ENCODE measurements at regions not wholly inside any gene's neighbourhood (a gene's known extent, or its start where the extent isn't known, plus 50 kb on each side); places are given as distances from the start of the nearest gene placed in this dataset.

- Histone ChIP-seq H3K4me1 (peaks cover 0 to 20% (median 3%) of the 10 kb centered on the region in 3 donors), H3K9me3 (no peaks in the 10 kb centered on the region), H3K27ac (no peak overlapping the region), H3K36me3 (no peaks in the 10 kb centered on the region), H3K27me3 (peaks cover 0 to 18% (median 0%) of the 10 kb centered on the region in 4 donors), H3K4me3 (no peak overlapping the region)
- TF ChIP-seq CTCF (IDR thresholded peaks at IDR 0.05): no peak
- TF ChIP-seq POLR2A (IDR thresholded peaks at IDR 0.05): no peak
- DNase-seq: no peak
- WGBS, 2 donors: 37 to 63% methylated on average over 4 to 5 of the region's 5 CpGs
- intact Hi-C loops (cut with DNase I): no loop called here
Observed at GRCh38 chr20:24777746-24778145, 171.3 kb upstream of the CST7 start.

DNA sequence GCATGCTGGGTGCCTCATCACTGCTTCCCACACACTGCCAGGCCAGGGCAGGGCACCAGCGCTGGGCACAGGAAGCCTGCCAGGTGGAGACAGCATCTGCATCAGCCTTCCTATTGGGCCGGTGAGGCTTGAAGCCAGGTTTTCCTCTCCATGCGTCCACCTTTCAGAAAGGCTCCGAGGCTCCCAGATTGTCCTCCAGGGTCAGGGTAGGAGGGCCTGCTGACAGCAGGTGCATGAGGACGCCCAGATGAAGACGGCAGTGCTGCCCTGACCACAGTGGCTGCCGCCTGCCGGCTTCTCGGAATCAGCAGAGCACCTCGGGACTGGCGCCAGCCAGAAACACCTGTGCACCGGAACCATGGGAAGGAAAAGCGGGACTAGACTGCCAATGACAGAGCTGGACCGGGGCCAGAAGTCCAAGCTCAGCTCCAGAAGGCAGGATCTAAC, 170.5 kb upstream of the CST7 start:
- no peak overlapping the region for H3K27ac ChIP-seq
- intact Hi-C loops (cut with DNase I): no loop called here
- 19 to 37% methylated on average over 2 to 11 of the region's 14 CpGs for WGBS, 2 donors
- H3K36me3 ChIP-seq: no peaks in the 10 kb centered on the region
- DNase-seq: no peak
- H3K4me3 ChIP-seq: no peak overlapping the region
- no peaks in the 10 kb centered on the region for H3K9me3 ChIP-seq
- no peak for TF ChIP-seq CTCF (IDR thresholded peaks at IDR 0.05)
- no peak for TF ChIP-seq POLR2A (IDR thresholded peaks at IDR 0.05)
- peaks cover 0 to 12% (median 0%) of the 10 kb centered on the region in 4 donors for H3K27me3 ChIP-seq
- peaks cover 0 to 17% (median 3%) of the 10 kb centered on the region in 3 donors for H3K4me1 ChIP-seq

GRCh38 chr20:24779131-24779530, 169.9 kb upstream of the CST7 start:
- H3K9me3 ChIP-seq: no peaks in the 10 kb centered on the region
- no peak for DNase-seq
- no peak overlapping the region for H3K4me3 ChIP-seq
- no peak overlapping the region for H3K27ac ChIP-seq
- TF ChIP-seq CTCF (IDR thresholded peaks at IDR 0.05): no peak
- no peak for TF ChIP-seq POLR2A (IDR thresholded peaks at IDR 0.05)
- H3K27me3 ChIP-seq: peaks cover 0 to 12% (median 0%) of the 10 kb centered on the region in 4 donors
- peaks cover 0 to 17% (median 3%) of the 10 kb centered on the region in 3 donors for H3K4me1 ChIP-seq
- H3K36me3 ChIP-seq: no peaks in the 10 kb centered on the region
- 26 to 33% methylated on average over 4 to 6 of the region's 6 CpGs for WGBS, 2 donors
- intact Hi-C loops (cut with DNase I): no loop called here

DNA sequence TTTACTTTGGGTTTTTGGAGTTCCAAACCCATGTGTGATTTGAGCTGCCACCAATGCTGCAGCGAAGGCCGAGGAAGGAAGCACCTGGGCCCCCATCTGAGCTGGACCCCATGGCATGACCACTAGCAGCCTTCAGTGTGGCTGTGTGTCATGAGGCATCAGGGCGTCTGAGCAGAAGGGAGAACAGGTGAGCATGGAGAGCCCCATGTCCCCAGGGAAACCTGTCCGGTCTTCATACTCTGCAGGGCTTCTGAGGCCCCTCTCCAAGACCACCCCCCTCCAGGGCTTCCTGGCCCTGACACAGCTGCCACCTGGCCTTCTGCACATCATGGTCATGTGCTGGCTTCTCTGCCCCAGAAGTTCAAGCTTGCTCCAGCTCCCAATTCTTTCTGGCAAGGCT, 169.1 kb upstream of the CST7 start:
- peaks cover 0 to 17% (median 3%) of the 10 kb centered on the region in 3 donors for H3K4me1 ChIP-seq
- no peak overlapping the region for H3K27ac ChIP-seq
- peaks cover 0 to 12% (median 0%) of the 10 kb centered on the region in 4 donors for H3K27me3 ChIP-seq
- no peaks in the 10 kb centered on the region for H3K9me3 ChIP-seq
- 82 to 100% methylated on average over 1 to 2 of the region's 4 CpGs for WGBS, 2 donors
- intact Hi-C loops (cut with DNase I): loop anchor here (10.0 kb wide), 1 partner anchor 335 kb away; no protein-coding TSS in a partner anchor
- DNase-seq: no peak
- no peaks in the 10 kb centered on the region for H3K36me3 ChIP-seq
- no peak overlapping the region for H3K4me3 ChIP-seq
- TF ChIP-seq POLR2A (IDR thresholded peaks at IDR 0.05) (no peak), CTCF (IDR thresholded peaks at IDR 0.05) (no peak)

GRCh38 chr20:24780674-24781417, 168.2 kb upstream of the CST7 start:
- no peaks in the 10 kb centered on the region for H3K36me3 ChIP-seq
- DNase-seq: no peak

More at GRCh38 chr20:24780674-24781417, 168.2 kb upstream of the CST7 start:
- no peak for TF ChIP-seq POLR2A (IDR thresholded peaks at IDR 0.05)
- no peak for TF ChIP-seq CTCF (IDR thresholded peaks at IDR 0.05)
- no peaks in the 10 kb centered on the region for H3K9me3 ChIP-seq
- no peak overlapping the region for H3K4me3 ChIP-seq
- no peak overlapping the region for H3K27ac ChIP-seq
- WGBS, 2 donors: 55 to 88% methylated on average over 4 to 9 of the region's 11 CpGs
- H3K27me3 ChIP-seq: peaks cover 0 to 12% (median 0%) of the 10 kb centered on the region in 4 donors
- intact Hi-C loops (cut with DNase I): loop anchor here (10.0 kb wide), 1 partner anchor 334 kb away; no protein-coding TSS in a partner anchor
- H3K4me1 ChIP-seq: peaks cover 0 to 17% (median 3%) of the 10 kb centered on the region in 3 donors

Data from esophagus squamous epithelium (tissue), 5 donors.